H9 (cell line): ENCODE measurements at regions not wholly inside any gene's neighbourhood (a gene's known extent, or its start where the extent isn't known, plus 50 kb on each side); places are given as distances from the start of the nearest gene placed in this dataset.
"Not testable (repeated sequence)": the region's sequence is repeated elsewhere in the genome, so short reads cannot be mapped to it uniquely, and the experiment has no call there.

Source experiments
- DNase-seq: peaks from one replicate; pipeline ENCODE4 v3.0.0-alpha.2; 2017
- H2AFZ ChIP-seq: one replicate; pipeline ENCODE4 v1.6.1; 2013; ENCODE audit warnings: mild to moderate bottlenecking, low read length, control low read depth, moderate library complexity
- H2AK5ac ChIP-seq: 2 replicates; pipeline ENCODE4 v1.6.1; 2013; ENCODE audit warnings: low read length, control low read depth, mixed read lengths; ENCODE audit not compliant: insufficient read length
- H2BK120ac ChIP-seq: one replicate; pipeline ENCODE4 v1.6.1; 2013; ENCODE audit warnings: low read depth, mild to moderate bottlenecking, low read length, control low read depth, inconsistent platforms; ENCODE audit not compliant: poor library complexity, severe bottlenecking
- H2BK12ac ChIP-seq: 2 replicates; pipeline ENCODE4 v1.6.1; 2013; ENCODE audit warnings: low read length, control low read depth, mixed read lengths, low read depth; ENCODE audit not compliant: insufficient read length
- H2BK15ac ChIP-seq: 2 replicates; pipeline ENCODE4 v1.6.1; 2013; ENCODE audit warnings: low read depth, low read length, control low read depth
- H2BK20ac ChIP-seq: one replicate; pipeline ENCODE4 v1.6.1; 2013; ENCODE audit warnings: low read depth, mild to moderate bottlenecking, low read length, control low read depth, inconsistent platforms; ENCODE audit not compliant: poor library complexity, severe bottlenecking
- H2BK5ac ChIP-seq: 2 replicates; pipeline ENCODE4 v1.6.1; 2013; ENCODE audit warnings: low read length, control low read depth, mixed read lengths; ENCODE audit not compliant: insufficient read length
- H3K14ac ChIP-seq: 2 replicates; pipeline ENCODE4 v1.6.1; 2013; ENCODE audit warnings: low read length, control low read depth; ENCODE audit not compliant: insufficient read depth
- H3K18ac ChIP-seq: 2 replicates; pipeline ENCODE4 v1.6.1; 2013; ENCODE audit warnings: low read depth, mild to moderate bottlenecking, mixed read lengths, low read length, control low read depth; ENCODE audit not compliant: insufficient read length
- H3K23ac ChIP-seq: 2 replicates; pipeline ENCODE4 v1.6.1; 2013; ENCODE audit warnings: low read length, control low read depth, mixed read lengths, low read depth; ENCODE audit not compliant: insufficient read length
- H3K23me2 ChIP-seq: 2 replicates; pipeline ENCODE4 v1.6.1; 2013; ENCODE audit warnings: low read depth, mild to moderate bottlenecking, mixed read lengths, low read length, control low read depth; ENCODE audit not compliant: insufficient read length, poor library complexity, severe bottlenecking
- H3K27ac ChIP-seq: 2 replicates; pipeline ENCODE4 v1.5.1; 2013; ENCODE audit warnings: low read length, control low read depth, mixed read lengths, low read depth; ENCODE audit not compliant: insufficient read length
- H3K27me3 ChIP-seq: 2 replicates; pipeline ENCODE4 v1.6.1; 2013; ENCODE audit warnings: low read length, control low read depth, inconsistent platforms; ENCODE audit not compliant: insufficient read depth
- H3K4ac ChIP-seq: 2 replicates; pipeline ENCODE4 v1.6.1; 2013; ENCODE audit warnings: low read depth, mild to moderate bottlenecking, control low read depth, inconsistent platforms, low read length, moderate library complexity
- H3K4me1 ChIP-seq: 2 replicates; pipeline ENCODE4 v1.6.1; 2013; ENCODE audit warnings: low read length, control low read depth, inconsistent platforms; ENCODE audit not compliant: insufficient read depth
- H3K4me2 ChIP-seq: 2 replicates; pipeline ENCODE4 v1.6.1; 2013; ENCODE audit warnings: low read length, control low read depth, mixed read lengths; ENCODE audit not compliant: insufficient read length, insufficient read depth
- H3K56ac ChIP-seq: 2 replicates; pipeline ENCODE4 v1.6.1; 2013; ENCODE audit warnings: low read depth, mild to moderate bottlenecking, mixed read lengths, low read length, control low read depth; ENCODE audit not compliant: insufficient read length
- H3K79me1 ChIP-seq: 2 replicates; pipeline ENCODE4 v1.6.1; 2013; ENCODE audit warnings: low read depth, mild to moderate bottlenecking, moderate library complexity, low read length, control low read depth, inconsistent platforms; ENCODE audit not compliant: insufficient read depth, poor library complexity, severe bottlenecking
- H3K79me2 ChIP-seq: 2 replicates; pipeline ENCODE4 v1.6.1; 2013; ENCODE audit warnings: low read length, control low read depth, inconsistent platforms; ENCODE audit not compliant: insufficient read depth
- H3K9ac ChIP-seq: 2 replicates; pipeline ENCODE4 v1.6.1; 2013; ENCODE audit warnings: low read length, control low read depth, mixed read lengths; ENCODE audit not compliant: insufficient read length; ENCODE audit errors: extremely low read depth
- H3K9me3 ChIP-seq: one replicate; pipeline ENCODE4 v1.6.1; 2013; ENCODE audit warnings: low read depth, low read length, inconsistent platforms; ENCODE audit not compliant: control insufficient read depth
- H3T11ph ChIP-seq: one replicate; pipeline ENCODE4 v1.6.1; 2013; ENCODE audit warnings: mild to moderate bottlenecking, low read length, control low read depth, inconsistent platforms
- H4K20me1 ChIP-seq: one replicate; pipeline ENCODE4 v1.6.1; 2013; ENCODE audit not compliant: control insufficient read depth, insufficient read length, insufficient read depth
- H4K5ac ChIP-seq: 2 replicates; pipeline ENCODE4 v1.6.1; 2013; ENCODE audit warnings: low read depth, mild to moderate bottlenecking, mixed read lengths, low read length, control low read depth; ENCODE audit not compliant: insufficient read length
- H4K8ac ChIP-seq: replicated peaks from 2 replicates; pipeline ENCODE4 v1.6.1; 2013; ENCODE audit warnings: low read length, control low read depth, mixed read lengths, low read depth; ENCODE audit not compliant: insufficient read length
- H4K91ac ChIP-seq: 2 replicates; pipeline ENCODE4 v1.6.1; 2013; ENCODE audit warnings: low read depth, mild to moderate bottlenecking, moderate library complexity, mixed read lengths, low read length, control low read depth; ENCODE audit not compliant: insufficient read length
- H3K27ac Mint-ChIP-seq, 3 experiments: 2 replicates in 2 of 3; 3 replicates in 1 of 3; pipeline ENCODE4 v1.8.0; 2020 to 2021; ENCODE audit warnings: mixed read lengths in 3 of 3, mild to moderate bottlenecking in 1 of 3, moderate library complexity in 1 of 3
- H3K27me3 Mint-ChIP-seq: 2 replicates; pipeline ENCODE4 v1.8.0; 2021; ENCODE audit warnings: low read depth, mild to moderate bottlenecking, moderate library complexity, mixed read lengths
- H3K36me3 Mint-ChIP-seq, 3 experiments: 2 replicates in 2 of 3; 3 replicates in 1 of 3; pipeline ENCODE4 v1.8.0; 2020 to 2021; ENCODE audit warnings: low read depth in 3 of 3, mixed read lengths in 3 of 3; ENCODE audit not compliant: insufficient read depth in 1 of 3
- H3K4me1 Mint-ChIP-seq, 2 experiments: 2 replicates each; pipeline ENCODE4 v1.8.0; 2020; ENCODE audit warnings: mixed read lengths in 2 of 2
- H3K4me3 Mint-ChIP-seq, 2 experiments: 2 replicates in 1 of 2; 3 replicates in 1 of 2; pipeline ENCODE4 v1.8.0; 2020 to 2021; ENCODE audit warnings: mild to moderate bottlenecking in 2 of 2, mixed read lengths in 2 of 2, moderate library complexity in 1 of 2
- H3K9me3 Mint-ChIP-seq, 2 experiments: 2 replicates in 1 of 2; 3 replicates in 1 of 2; pipeline ENCODE4 v1.8.0; 2020; ENCODE audit warnings: mild to moderate bottlenecking in 2 of 2, mixed read lengths in 2 of 2, moderate library complexity in 1 of 2
- WGBS: extraction: QIAGEN DNeasy Blood & Tissue Kit; methylation state at CpG from one replicate; pipeline ENCODE4 v1.1.7; 2013; ENCODE audit warnings: missing lambda C conversion rate, low lambda C conversion rate, mixed read lengths; ENCODE audit not compliant: insufficient read length; ENCODE audit errors: extremely low coverage; 5-methylcytosine and 5-hydroxymethylcytosine counted together
- TF ChIP-seq, protein P1 (sequence below): fragments of 200-600 bp; sonication (generic); conservative IDR thresholded peaks from 3 replicates; pipeline ENCODE4 v1.8.0; 2021; ENCODE audit warnings: antibody characterized with exemption, mild to moderate bottlenecking

DNA sequence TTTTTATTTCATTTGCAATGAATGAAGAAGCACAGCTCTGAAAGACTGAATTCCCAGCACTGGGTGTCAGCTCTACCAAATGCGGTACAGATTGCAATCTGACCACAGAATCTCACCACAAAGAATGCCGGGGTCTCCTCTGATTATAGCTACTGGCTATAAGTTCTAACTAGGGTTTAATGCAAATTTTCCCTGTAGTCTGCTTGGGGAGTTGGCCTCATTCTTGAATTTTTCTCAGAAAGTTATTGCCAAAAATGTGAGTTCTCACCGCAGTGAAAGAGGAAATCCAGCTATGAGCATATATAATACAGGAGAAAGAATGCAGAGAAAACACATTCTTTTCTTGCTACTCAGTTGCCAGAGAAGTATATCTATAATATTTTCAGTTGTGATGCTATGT, 1255.7 kb upstream of the LRRTM3 start:
- no peak overlapping the region for H3K4me2 ChIP-seq
- H4K91ac ChIP-seq: no peak overlapping the region
- no CpG with 5 or more reads among the region's 3 CpGs for WGBS

DNA sequence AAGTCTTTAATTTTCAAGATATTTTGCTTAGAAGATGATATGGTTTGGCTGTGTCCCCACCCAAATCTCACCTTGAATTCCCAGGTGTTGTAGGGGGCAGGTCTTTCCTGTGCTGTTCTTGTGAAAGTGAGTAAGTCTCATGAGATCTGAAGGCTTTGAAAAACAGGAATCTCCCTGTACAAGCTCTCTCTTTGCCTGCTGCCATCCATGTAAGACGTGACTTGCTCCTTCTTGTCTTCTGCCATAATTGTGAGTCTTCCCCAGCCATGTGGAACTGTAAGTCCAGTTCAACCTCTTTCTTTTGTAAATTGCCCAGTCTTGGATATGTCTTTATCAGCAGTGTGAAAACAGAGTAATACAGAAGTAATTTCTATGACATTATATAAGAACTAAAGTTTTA, 1255.2 kb upstream of the LRRTM3 start:
- DNase-seq, H3K4me3 Mint-ChIP-seq, H3K9ac ChIP-seq, H3K27me3 Mint-ChIP-seq, H3K9me3 Mint-ChIP-seq, H3K79me2 ChIP-seq, H3K4ac ChIP-seq, H2BK15ac ChIP-seq, H3K23ac ChIP-seq, H4K5ac ChIP-seq, H3T11ph ChIP-seq, H4K91ac ChIP-seq, H3K23me2 ChIP-seq, H3K27ac ChIP-seq, H3K4me2 ChIP-seq, H3K4me1 Mint-ChIP-seq, H3K4me1 ChIP-seq, H4K8ac ChIP-seq, H2BK20ac ChIP-seq, H3K27me3 ChIP-seq, H2BK12ac ChIP-seq, H2AFZ ChIP-seq, H2BK5ac ChIP-seq, H4K20me1 ChIP-seq, H3K79me1 ChIP-seq, H3K56ac ChIP-seq, H3K18ac ChIP-seq, H2AK5ac ChIP-seq, H3K9me3 ChIP-seq, H3K27ac Mint-ChIP-seq, H2BK120ac ChIP-seq, H3K14ac ChIP-seq: not testable (repeated sequence)
- peaks cover 3 to 12% (median 5%) of the 10 kb centered on the region in 3 experiments; a peak in 6 of 7 replicates for H3K36me3 Mint-ChIP-seq
- no CpG with 5 or more reads among the region's 1 CpG for WGBS

More for the DNA sequence above, 1255.7 kb upstream of the LRRTM3 start:
- Histone ChIP-seq H2AFZ (no peak overlapping the region), H3K4ac (no peak overlapping the region), H2BK15ac (no peak overlapping the region), H3K27ac (no peak overlapping the region), H3K18ac (no peak overlapping the region), H3K79me2 (no peaks in the 10 kb centered on the region), H2BK120ac (no peak overlapping the region), H3K4me1 (no peaks in the 10 kb centered on the region), H3K14ac (no peak overlapping the region), H2BK12ac (no peak overlapping the region), H3K9ac (no peak overlapping the region), H4K5ac (no peak overlapping the region), H3K9me3 (no peaks in the 10 kb centered on the region), H3T11ph (no peak overlapping the region), H4K8ac (no peak overlapping the region), H2AK5ac (no peak overlapping the region), H2BK5ac (no peak overlapping the region), H4K20me1 (no peaks in the 10 kb centered on the region), H3K23ac (no peak overlapping the region), H3K27me3 (no peaks in the 10 kb centered on the region), H2BK20ac (no peak overlapping the region), H3K56ac (no peak overlapping the region), H3K23me2 (no peaks in the 10 kb centered on the region), H3K79me1 (no peaks in the 10 kb centered on the region)
- Mint-ChIP-seq H3K9me3 (peaks cover 6 to 8% of the 10 kb centered on the region in 2 experiments), H3K27ac (no peak overlapping the region), H3K36me3 (peaks cover 3 to 12% (median 6%) of the 10 kb centered on the region in 3 experiments), H3K27me3 (no peaks in the 10 kb centered on the region), H3K4me1 (no peaks in the 10 kb centered on the region), H3K4me3 (no peak overlapping the region)
- no peak for DNase-seq
- TF ChIP-seq, protein P1, sequence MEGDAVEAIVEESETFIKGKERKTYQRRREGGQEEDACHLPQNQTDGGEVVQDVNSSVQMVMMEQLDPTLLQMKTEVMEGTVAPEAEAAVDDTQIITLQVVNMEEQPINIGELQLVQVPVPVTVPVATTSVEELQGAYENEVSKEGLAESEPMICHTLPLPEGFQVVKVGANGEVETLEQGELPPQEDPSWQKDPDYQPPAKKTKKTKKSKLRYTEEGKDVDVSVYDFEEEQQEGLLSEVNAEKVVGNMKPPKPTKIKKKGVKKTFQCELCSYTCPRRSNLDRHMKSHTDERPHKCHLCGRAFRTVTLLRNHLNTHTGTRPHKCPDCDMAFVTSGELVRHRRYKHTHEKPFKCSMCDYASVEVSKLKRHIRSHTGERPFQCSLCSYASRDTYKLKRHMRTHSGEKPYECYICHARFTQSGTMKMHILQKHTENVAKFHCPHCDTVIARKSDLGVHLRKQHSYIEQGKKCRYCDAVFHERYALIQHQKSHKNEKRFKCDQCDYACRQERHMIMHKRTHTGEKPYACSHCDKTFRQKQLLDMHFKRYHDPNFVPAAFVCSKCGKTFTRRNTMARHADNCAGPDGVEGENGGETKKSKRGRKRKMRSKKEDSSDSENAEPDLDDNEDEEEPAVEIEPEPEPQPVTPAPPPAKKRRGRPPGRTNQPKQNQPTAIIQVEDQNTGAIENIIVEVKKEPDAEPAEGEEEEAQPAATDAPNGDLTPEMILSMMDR: no peak
